Panc1 (cell line): ENCODE measurements at regions not wholly inside any gene's neighbourhood (a gene's known extent, or its start where the extent isn't known, plus 50 kb on each side); places are given as distances from the start of the nearest gene placed in this dataset.

Source experiments
- ATAC-seq: fragments of 200-7000 bp; cut with Tn5 transposase; 2 replicates; pipeline ENCODE4 v1.9.1; 2020; ENCODE audit warnings: mild to moderate bottlenecking, moderate library complexity
- BruUV-seq: library from RNA; stranded (reverse); fragments of 400-500 nt; replicated peaks from 2 replicates; lab custom pipeline; 2021; lab: Mats Ljungman, UMichigan
- CTCF ChIA-PET: fragments of 300-600 bp; sonication (Branson Sonifier 250); formaldehyde crosslinking; loops from one replicate; lab custom pipeline; 2022; ENCODE audit warnings: antibody characterized with exemption; lab: Charles Lee
- POLR2A ChIA-PET: fragments of 300-600 bp; sonication (Branson Sonifier 250); formaldehyde crosslinking; loops from one replicate; lab custom pipeline; 2022; ENCODE audit warnings: antibody characterized with exemption; lab: Charles Lee
- DNase-seq: peaks from one replicate; pipeline ENCODE4 v3.0.0-alpha.2; 2010; ENCODE audit warnings: low read depth, low spot score
- H3K27ac ChIP-seq: 2 replicates; pipeline ENCODE4 v1.5.1; 2011; ENCODE audit warnings: mild to moderate bottlenecking, low read length, inconsistent platforms
- H3K27me3 ChIP-seq: fragments of 200-500 bp; sonication (Bioruptor generic); 2 replicates; pipeline ENCODE4 v1.6.0; 2014; ENCODE audit warnings: low read length, inconsistent platforms; ENCODE audit not compliant: control insufficient read depth, insufficient read depth
- H3K36me3 ChIP-seq: fragments of 200-500 bp; sonication (Bioruptor generic); 2 replicates; pipeline ENCODE4 v1.5.1; 2014; ENCODE audit warnings: inconsistent platforms, mild to moderate bottlenecking, low read length, moderate library complexity; ENCODE audit not compliant: control insufficient read depth, insufficient read depth
- H3K4me1 ChIP-seq: 2 replicates; pipeline ENCODE4 v1.5.1; 2011; ENCODE audit warnings: inconsistent platforms, mild to moderate bottlenecking, low read length, moderate library complexity; ENCODE audit not compliant: control insufficient read depth, insufficient read depth
- H3K4me3 ChIP-seq, 2 experiments: 2 replicates each; pipeline ENCODE4 v1.5.1; 2011 to 2012; ENCODE audit warnings: low read depth in 2 of 2, low read length in 2 of 2, mild to moderate bottlenecking in 2 of 2, inconsistent platforms in 1 of 2, moderate library complexity in 1 of 2
- H3K9me3 ChIP-seq: fragments of 200-500 bp; sonication (Bioruptor generic); 2 replicates; pipeline ENCODE4 v1.5.1; 2014; ENCODE audit warnings: low read depth, mild to moderate bottlenecking, inconsistent platforms, low read length, moderate library complexity; ENCODE audit not compliant: control insufficient read depth, insufficient read depth
- CTCF ChIP-seq: fragments of 450-650 bp; IDR thresholded peaks from 2 replicates; pipeline ENCODE4 v1.5.1; 2017; ENCODE audit warnings: mild to moderate bottlenecking
- POLR2AphosphoS5 ChIP-seq: IDR thresholded peaks from 2 replicates; pipeline ENCODE4 v1.6.1; 2012; ENCODE audit warnings: mild to moderate bottlenecking, low read depth, low read length, moderate library complexity
- REST ChIP-seq, 2 experiments: IDR thresholded peaks; 2 replicates each; pipeline ENCODE4 v1.6.1; 2011 to 2012; ENCODE audit warnings: low read depth in 2 of 2, control low read depth in 1 of 2, low read length in 1 of 2, mild to moderate bottlenecking in 1 of 2, moderate library complexity in 1 of 2; ENCODE audit not compliant: insufficient read depth in 1 of 2
- SIN3A ChIP-seq: IDR thresholded peaks from 2 replicates; pipeline ENCODE4 v1.6.1; 2012; ENCODE audit warnings: low read depth, mild to moderate bottlenecking, low read length, moderate library complexity, borderline replicate concordance; ENCODE audit not compliant: insufficient read depth
- TCF7L2 ChIP-seq: IDR thresholded peaks from 2 replicates; pipeline ENCODE4 v1.6.1; 2011; ENCODE audit warnings: mild to moderate bottlenecking, low read depth, low read length, inconsistent platforms
- in situ Hi-C: cut with HindIII; loops from 2 replicates; pipeline ENCODE4 v1.10.0; 2016; ENCODE audit warnings: low sequenced_read_pairs, low pct_unique_long_range_greater_than_20kb
- intact Hi-C: fragments of 100-400 bp; cut with micrococcal nuclease; formaldehyde crosslinking; loops from one replicate; pipeline ENCODE4 v1.10.0; 2022; ENCODE audit not compliant: unreplicated experiment

GRCh38 chr2:5020116-5020875, 671.9 kb upstream of the SOX11 start:
- Histone ChIP-seq H3K27ac (no peak overlapping the region), H3K27me3 (no peaks in the 10 kb centered on the region), H3K36me3 (no peaks in the 10 kb centered on the region), H3K9me3 (no peaks in the 10 kb centered on the region), H3K4me3 (no peak overlapping the region), H3K4me1 (no peaks in the 10 kb centered on the region)
- in situ Hi-C loops (no loop called here), intact Hi-C loops (no loop called here)
- ChIA-PET POLR2A (no interaction called here), CTCF (no interaction called here)
- TF ChIP-seq REST (IDR thresholded peaks at IDR 0.05; ENCODE audit: insufficient read depth in 1 of 2, low read depth in 2 of 2, low read length in 1 of 2) (no peak), SIN3A (no peak), POLR2AphosphoS5 (no peak), CTCF (no peak), TCF7L2 (no peak)
- ATAC-seq (no peak), DNase-seq (no peak)
- BruUV-seq: no TSS peak

GRCh38 chr2:5021136-5021535, 671.0 kb upstream of the SOX11 start:
- no peaks in the 10 kb centered on the region for H3K9me3 ChIP-seq
- no TSS peak for BruUV-seq
- DNase-seq: no peak
- no peaks in the 10 kb centered on the region for H3K4me1 ChIP-seq
- H3K36me3 ChIP-seq: no peaks in the 10 kb centered on the region
- no peak overlapping the region for H3K4me3 ChIP-seq
- H3K27ac ChIP-seq: no peak overlapping the region
- intact Hi-C loops: no loop called here
- in situ Hi-C loops: no loop called here
- no peak for TF ChIP-seq CTCF
- TF ChIP-seq SIN3A: no peak
- no peak for TF ChIP-seq POLR2AphosphoS5
- TF ChIP-seq REST (IDR thresholded peaks at IDR 0.05; ENCODE audit: insufficient read depth in 1 of 2, low read depth in 2 of 2, low read length in 1 of 2): no peak
- TF ChIP-seq TCF7L2: no peak
- ChIA-PET CTCF (no interaction called here), POLR2A (no interaction called here)
- no peak for ATAC-seq
- H3K27me3 ChIP-seq: no peaks in the 10 kb centered on the region
